GM10248 (cell line): ENCODE measurements at regions not wholly inside any gene's neighbourhood (a gene's known extent, or its start where the extent isn't known, plus 50 kb on each side); places are given as distances from the start of the nearest gene placed in this dataset.

Experiments
- CTCF ChIA-PET: fragments of 300-600 bp; sonication (Branson Sonifier 250); formaldehyde crosslinking; extraction: SDS; loops from one replicate; lab custom pipeline; 2021; ENCODE audit warnings: antibody characterized with exemption; lab: Yijun Ruan, JAX
- POLR2A ChIA-PET: fragments of 350-650 bp; sonication (Branson Sonifier 250); formaldehyde crosslinking; extraction: SDS; loops from one replicate; lab custom pipeline; 2020; ENCODE audit warnings: antibody characterized with exemption; lab: Yijun Ruan, JAX
- DNase-seq: peaks from one replicate; pipeline ENCODE4 v3.0.0; 2012; ENCODE audit errors: extremely low spot score
- TF ChIP-seq, protein P1 (sequence below): IDR thresholded peaks from 2 replicates; pipeline ENCODE4 v1.5.1; 2012; ENCODE audit warnings: mild to moderate bottlenecking, low read depth; ENCODE audit errors: extremely low read depth, missing control alignments, control extremely low read depth

DNA sequence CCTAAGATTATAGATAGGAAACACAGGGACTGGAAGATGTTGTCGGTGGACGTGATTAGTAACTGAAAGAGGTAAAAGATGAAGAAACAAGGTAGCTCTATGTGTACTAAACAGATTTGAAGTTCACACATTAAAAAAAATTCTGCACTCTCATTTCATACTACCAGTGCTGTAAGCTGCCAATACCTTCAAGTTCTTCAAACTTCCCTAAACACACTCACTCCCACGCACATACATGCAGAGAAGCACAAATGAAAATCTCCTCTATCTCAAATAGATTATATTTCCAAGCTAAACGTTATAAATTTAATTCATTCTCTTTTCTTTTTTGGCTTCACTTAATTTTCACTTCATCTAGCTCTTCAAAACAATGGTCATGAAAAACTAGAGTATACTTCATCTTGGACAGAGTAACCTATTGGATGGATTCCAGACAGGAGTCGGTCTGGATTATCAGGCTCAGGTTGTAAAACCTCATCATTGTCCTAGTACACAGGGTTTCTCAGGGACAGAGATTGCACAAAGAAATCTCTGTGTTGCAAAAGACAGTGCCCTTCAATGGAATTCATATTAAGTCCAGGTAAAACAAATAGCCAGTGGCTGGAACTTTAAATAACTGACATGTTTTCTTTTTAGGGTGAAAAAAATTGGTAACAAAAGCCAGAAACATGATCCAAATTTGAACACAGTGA lies 408.1 kb upstream of the ZNF385D start:
- TF ChIP-seq, protein P1, sequence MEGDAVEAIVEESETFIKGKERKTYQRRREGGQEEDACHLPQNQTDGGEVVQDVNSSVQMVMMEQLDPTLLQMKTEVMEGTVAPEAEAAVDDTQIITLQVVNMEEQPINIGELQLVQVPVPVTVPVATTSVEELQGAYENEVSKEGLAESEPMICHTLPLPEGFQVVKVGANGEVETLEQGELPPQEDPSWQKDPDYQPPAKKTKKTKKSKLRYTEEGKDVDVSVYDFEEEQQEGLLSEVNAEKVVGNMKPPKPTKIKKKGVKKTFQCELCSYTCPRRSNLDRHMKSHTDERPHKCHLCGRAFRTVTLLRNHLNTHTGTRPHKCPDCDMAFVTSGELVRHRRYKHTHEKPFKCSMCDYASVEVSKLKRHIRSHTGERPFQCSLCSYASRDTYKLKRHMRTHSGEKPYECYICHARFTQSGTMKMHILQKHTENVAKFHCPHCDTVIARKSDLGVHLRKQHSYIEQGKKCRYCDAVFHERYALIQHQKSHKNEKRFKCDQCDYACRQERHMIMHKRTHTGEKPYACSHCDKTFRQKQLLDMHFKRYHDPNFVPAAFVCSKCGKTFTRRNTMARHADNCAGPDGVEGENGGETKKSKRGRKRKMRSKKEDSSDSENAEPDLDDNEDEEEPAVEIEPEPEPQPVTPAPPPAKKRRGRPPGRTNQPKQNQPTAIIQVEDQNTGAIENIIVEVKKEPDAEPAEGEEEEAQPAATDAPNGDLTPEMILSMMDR, result no peak
- ChIA-PET POLR2A (no interaction called here), CTCF (interaction anchor here (1.4 kb wide), 1 partner anchor 10 kb away, joined by 3 read pairs; no protein-coding TSS in a partner anchor)
- DNase-seq, result no peak

DNA sequence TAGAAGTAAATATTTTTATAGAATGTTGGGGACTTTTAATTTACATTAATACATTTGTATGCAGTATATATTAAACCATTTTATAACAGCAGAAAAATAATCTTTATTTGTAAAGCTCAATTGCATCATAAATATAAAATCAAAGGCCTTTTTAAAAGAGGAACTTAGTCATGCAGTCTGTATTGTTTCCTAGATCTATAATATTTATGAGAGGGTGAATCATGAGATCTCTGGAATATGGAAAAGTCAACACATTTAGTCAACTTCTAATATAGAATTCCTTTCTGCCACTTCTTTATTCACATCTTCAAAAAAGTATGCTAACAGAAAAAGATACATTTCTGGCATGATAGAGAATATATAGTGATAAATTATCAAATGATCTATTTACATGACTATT lies 410.3 kb upstream of the ZNF385D start:
- ChIA-PET CTCF (interaction anchor here (1.0 kb wide), 1 partner anchor 17 kb away, joined by 3 read pairs; no protein-coding TSS in a partner anchor), POLR2A (no interaction called here)
- TF ChIP-seq, protein P1, result no peak
- no peak for DNase-seq

GRCh38 chr3:22170370-22170769 lies 419.4 kb upstream of the ZNF385D start:
- ChIA-PET POLR2A (no interaction called here), CTCF (no interaction called here)
- DNase-seq, result no peak
- TF ChIP-seq, protein P1, result no peak

DNA sequence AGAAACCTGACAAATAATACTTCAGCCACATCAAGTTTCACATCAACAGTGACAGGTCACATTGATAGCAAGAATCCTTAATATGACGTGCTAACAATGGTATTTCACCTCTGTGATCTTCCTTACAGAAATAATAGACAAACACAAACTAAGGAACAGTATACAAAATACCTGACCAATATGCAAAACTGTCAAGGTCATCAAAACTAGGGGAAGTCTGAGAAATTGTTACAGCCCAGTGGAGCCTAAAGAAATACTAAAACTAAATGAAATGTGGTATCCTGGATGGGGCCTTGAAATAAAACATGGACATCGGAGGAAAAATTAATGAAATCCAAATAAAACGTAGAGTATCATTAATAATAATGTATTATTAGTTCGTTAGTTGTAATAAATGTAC lies 422.0 kb upstream of the ZNF385D start:
- ChIA-PET POLR2A (no interaction called here), CTCF (no interaction called here)
- TF ChIP-seq, protein P1, result no peak
- no peak for DNase-seq

- ChIA-PET CTCF (no interaction called here), POLR2A (no interaction called here)
- TF ChIP-seq, protein P1, result peak; percentile 12
- no peak for DNase-seq
Measured at GRCh38 chr3:22175947-22176346, 424.9 kb upstream of the ZNF385D start.

DNA sequence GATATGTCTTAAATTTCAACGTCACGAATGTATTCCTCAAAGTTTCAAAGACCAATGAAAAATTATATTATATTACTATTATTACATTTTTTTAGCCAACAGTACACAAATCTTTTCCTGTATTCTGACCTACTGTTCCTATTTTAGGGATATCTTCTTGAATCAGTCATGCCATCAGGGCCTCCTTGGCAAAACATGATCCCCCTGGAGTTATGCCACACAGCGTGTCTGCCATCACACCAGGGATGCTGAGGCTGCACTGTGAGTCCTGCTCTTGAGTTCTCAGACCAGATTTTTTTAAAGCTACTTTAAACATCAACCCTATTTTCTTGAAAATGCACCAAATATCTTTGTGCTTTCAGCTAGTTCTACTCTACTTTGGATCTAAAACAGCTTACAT lies 425.9 kb upstream of the ZNF385D start:
- DNase-seq, result no peak
- CTCF ChIA-PET, result no interaction called here
- TF ChIP-seq, protein P1, result no peak
- POLR2A ChIA-PET, result no interaction called here
